ENCODE measurements at regions not wholly inside any gene's neighbourhood (a gene's known extent, or its start where the extent isn't known, plus 50 kb on each side); places are given as distances from the start of the nearest gene placed in this dataset.

DNA sequence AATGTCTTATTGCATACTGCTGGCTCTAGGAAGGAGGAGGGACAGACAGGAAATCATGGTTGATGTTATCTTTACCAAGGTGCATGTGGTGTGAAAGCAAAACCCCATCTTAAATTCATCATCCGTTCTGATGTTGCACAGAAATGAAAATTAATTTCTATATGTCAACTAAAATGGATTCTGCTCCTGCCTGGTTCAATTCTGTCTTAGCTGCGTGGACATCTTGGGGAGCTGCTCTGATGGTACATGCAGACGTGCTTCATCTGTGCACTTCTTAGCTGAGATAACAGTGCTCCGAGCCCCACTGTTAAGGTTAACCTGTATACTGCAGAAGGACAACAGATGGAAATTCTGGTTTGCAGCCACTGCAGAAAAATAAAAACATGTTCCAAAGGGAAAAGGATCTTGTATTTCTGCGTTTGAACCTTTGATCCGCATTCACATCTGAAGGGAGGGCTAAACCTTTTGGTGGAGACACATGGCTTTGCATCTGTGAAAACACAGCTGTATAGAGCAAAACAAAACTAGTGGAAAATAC lies 155.6 kb downstream of the TM9SF2 start (continued):
- TF ChIP-seq BRCA1 (IDR thresholded peaks at IDR 0.05; ENCODE audit: low read depth, low read length) (no peak), RFX5 (IDR thresholded peaks at IDR 0.05; ENCODE audit: borderline replicate concordance, low read depth, low read length) (no peak), SIN3A (conservative IDR thresholded peaks at IDR 0.05 in 1 of 2, IDR thresholded peaks at IDR 0.05 in 1 of 2; ENCODE audit: low read depth in 1 of 2, low read length in 2 of 2) (no peak), SUZ12 (IDR thresholded peaks at IDR 0.05; ENCODE audit: low read length) (no peak)
- TF ChIP-seq, protein P1, sequence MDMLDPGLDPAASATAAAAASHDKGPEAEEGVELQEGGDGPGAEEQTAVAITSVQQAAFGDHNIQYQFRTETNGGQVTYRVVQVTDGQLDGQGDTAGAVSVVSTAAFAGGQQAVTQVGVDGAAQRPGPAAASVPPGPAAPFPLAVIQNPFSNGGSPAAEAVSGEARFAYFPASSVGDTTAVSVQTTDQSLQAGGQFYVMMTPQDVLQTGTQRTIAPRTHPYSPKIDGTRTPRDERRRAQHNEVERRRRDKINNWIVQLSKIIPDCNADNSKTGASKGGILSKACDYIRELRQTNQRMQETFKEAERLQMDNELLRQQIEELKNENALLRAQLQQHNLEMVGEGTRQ (IDR thresholded peaks at IDR 0.05; ENCODE audit: low read length) = no peak
- TF ChIP-seq, protein P2, sequence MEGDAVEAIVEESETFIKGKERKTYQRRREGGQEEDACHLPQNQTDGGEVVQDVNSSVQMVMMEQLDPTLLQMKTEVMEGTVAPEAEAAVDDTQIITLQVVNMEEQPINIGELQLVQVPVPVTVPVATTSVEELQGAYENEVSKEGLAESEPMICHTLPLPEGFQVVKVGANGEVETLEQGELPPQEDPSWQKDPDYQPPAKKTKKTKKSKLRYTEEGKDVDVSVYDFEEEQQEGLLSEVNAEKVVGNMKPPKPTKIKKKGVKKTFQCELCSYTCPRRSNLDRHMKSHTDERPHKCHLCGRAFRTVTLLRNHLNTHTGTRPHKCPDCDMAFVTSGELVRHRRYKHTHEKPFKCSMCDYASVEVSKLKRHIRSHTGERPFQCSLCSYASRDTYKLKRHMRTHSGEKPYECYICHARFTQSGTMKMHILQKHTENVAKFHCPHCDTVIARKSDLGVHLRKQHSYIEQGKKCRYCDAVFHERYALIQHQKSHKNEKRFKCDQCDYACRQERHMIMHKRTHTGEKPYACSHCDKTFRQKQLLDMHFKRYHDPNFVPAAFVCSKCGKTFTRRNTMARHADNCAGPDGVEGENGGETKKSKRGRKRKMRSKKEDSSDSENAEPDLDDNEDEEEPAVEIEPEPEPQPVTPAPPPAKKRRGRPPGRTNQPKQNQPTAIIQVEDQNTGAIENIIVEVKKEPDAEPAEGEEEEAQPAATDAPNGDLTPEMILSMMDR (IDR thresholded peaks at IDR 0.05; ENCODE audit: control extremely low read depth in 1 of 3, insufficient read depth in 1 of 3, low read depth in 1 of 3, low read length in 3 of 3) = no peak

Measured in H1 (cell line).